SIG-M5 (cell line): ENCODE measurements at regions not wholly inside any gene's neighbourhood (a gene's known extent, or its start where the extent isn't known, plus 50 kb on each side); places are given as distances from the start of the nearest gene placed in this dataset.
"Not testable (repeated sequence)": the region's sequence is repeated elsewhere in the genome, so short reads cannot be mapped to it uniquely, and the experiment has no call there.

Experiments
- DNase-seq: peaks from one replicate; lab custom pipeline; 2025; lab: John Stamatoyannopoulos, UW

DNA sequence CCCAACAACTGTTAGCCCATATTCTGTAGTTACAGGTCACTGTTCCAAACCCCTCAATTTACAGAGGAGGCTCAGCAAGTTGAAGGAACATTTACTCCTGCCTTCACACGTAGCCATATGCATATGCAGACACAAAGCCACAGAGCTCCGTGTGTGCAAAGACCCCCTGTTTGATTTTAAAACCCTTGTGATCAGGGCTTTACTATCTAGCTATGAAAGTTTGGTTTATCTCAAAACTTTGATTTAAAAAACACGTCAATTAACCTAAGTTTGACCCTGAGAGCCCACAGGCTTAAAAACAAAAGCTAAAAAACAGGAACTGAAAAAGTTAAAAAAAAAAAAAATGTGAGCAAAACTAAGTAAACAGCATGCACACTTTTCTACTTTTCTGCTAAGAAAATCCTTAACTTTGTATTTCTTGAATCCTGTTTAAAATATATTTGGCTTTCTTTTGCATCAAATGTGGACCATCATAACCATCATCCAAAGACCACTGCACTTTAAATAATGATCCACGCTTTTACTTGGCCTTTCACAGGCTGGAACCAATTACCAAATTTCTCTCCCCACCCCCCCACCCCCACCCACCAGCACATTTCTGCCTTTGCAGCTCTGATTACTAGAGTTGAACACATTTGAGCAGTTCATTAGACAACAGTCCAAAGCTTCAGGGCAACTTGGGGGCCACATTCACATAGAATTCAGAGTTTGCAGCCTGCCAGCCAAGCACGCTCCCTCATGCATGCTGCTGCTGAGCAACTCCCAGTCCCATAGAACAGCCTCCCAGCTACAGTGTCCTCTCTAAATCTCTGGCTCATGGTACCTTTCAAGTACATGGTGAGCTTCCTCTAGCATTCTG is 128.8 kb upstream of the MAP3K1 start:
- no peak for DNase-seq

DNA sequence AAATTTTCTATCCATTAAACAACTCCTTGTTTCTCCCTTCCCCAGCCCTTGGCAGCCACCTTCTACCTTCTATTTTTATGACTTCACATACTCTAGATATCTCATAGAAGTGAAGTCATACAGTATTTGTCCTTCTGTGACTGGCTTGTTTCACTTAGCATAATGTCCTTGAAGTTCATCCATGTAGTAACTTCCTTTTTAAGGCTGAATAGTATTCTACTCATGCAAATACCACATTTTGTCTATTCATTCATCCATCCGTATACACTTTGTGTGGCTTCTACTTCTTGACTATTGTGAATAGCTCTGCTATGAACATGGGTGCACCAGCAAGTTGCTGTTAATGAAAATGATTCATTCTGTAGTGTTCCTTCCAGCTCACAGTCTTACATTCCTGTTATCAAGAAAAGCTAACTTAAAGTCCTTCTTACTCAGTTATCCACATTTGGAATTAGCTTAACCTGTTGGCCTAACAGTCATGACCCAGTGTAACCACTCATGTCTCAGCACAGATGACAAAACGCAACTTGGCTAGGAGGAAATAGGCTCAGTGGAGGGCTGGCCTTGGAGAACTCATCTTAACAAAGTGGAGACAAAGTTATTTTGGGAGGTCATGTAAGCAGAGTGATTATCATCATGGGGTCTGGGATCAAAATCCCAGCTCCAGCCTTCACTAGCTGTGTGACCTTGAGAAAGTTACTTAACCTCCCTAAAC is 129.7 kb upstream of the MAP3K1 start:
- DNase-seq, result no peak

GRCh38 chr5:56684159-56684558 is 131.2 kb upstream of the MAP3K1 start:
- no peak for DNase-seq

- DNase-seq, result no peak
These were observed 131.6 kb upstream of the MAP3K1 start for GRCh38 chr5:56683733-56684132.

- DNase-seq, result no peak
These were observed 132.1 kb upstream of the MAP3K1 start for GRCh38 chr5:56683281-56683680.

DNA sequence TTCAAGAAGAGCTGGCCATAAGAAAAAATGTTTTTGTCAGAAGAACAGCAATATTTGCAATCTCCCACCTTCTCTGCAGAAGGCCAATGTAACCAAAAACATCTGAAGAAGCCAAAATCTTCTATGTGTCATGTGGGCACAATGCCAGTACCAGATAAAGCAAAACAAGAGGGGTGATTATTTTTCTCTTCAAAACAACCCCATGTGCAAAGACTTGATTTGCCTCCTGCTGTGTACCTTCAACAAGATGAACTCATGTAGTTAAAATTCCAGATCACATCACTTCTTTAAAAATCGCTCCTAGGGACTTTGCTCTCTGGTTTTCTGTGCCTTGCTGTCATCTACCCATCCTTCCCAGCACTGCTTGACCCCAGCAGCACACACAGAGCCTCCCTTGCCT is 134.0 kb upstream of the MAP3K1 start:
- DNase-seq, result no peak

GRCh38 chr5:56680731-56681130 is 134.6 kb upstream of the MAP3K1 start:
- no peak for DNase-seq

GRCh38 chr5:56677690-56678305 is 137.6 kb upstream of the MAP3K1 start:
- no peak for DNase-seq

DNA sequence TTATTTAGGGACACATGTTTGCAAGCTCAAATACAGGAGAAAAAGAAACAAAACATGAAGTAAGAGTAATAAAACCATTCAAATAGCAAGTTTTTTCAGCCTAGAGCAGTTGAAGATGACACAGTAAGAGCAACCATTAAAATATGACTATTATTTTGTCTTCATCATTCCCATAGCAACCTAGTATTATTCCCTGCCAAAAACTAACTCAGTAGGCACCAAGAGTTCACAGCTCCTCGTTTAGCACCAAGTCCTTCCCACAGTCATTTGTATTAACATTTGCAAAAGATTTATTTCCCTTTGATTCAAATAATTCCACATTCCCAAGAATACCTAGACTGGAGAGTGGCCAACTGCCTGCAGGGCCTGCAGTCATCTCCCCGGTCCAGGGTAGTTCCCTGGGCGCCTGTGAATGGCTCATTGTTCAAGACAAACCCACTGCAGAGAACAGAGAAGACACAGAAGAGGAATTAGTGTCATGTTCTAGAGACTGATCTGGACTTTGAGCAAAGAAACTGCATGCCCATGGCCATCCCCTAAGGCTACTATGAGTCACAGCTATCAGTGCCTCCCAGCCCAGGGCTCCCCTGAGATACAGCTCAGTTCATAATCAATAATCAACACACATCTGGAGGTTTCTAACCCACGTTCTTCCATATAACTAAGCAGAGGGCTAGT is 139.1 kb upstream of the MAP3K1 start:
- no peak for DNase-seq

DNA sequence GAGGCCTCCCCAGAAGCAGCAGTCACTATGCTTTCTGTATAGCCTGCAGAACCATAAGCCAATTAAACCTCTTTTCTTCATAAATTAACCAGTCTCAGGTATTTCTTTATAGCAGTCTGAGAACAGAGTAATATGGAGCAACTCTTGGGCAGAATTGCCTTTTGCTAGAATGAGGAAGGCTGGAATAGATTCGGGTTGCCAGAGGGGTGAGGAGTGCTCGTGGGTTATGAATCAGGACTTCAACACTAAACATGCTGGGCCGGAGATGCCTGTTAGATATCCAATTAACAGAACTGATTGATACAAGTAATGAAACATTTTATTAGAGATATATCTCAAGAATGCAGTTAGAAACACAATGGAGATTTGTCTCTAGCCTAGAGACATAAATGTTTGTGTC is 140.9 kb upstream of the MAP3K1 start:
- no peak for DNase-seq

GRCh38 chr5:56673171-56673570 is 142.2 kb upstream of the MAP3K1 start:
- no peak for DNase-seq

DNA sequence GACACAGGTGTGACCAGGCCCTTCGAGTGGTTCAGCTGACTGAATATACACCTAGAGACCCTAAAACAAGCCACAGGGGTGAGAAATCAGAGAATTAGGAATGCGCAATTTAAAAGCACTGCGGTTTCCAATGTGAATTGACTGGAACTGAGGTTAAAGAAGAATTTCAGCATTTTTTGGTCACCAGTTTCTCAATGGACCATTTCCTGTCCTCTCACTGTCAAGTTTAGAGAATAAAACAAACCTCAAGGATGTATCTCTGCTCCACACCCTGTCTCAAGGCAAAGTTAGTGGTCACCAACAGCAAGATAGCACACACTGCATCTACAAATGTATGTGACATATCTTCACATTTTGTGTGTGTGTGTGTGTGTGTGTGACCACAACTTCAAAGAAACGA is 143.8 kb upstream of the MAP3K1 start:
- DNase-seq, result no peak

- DNase-seq, result no peak
These were observed 144.4 kb upstream of the MAP3K1 start for GRCh38 chr5:56670916-56671315.

DNA sequence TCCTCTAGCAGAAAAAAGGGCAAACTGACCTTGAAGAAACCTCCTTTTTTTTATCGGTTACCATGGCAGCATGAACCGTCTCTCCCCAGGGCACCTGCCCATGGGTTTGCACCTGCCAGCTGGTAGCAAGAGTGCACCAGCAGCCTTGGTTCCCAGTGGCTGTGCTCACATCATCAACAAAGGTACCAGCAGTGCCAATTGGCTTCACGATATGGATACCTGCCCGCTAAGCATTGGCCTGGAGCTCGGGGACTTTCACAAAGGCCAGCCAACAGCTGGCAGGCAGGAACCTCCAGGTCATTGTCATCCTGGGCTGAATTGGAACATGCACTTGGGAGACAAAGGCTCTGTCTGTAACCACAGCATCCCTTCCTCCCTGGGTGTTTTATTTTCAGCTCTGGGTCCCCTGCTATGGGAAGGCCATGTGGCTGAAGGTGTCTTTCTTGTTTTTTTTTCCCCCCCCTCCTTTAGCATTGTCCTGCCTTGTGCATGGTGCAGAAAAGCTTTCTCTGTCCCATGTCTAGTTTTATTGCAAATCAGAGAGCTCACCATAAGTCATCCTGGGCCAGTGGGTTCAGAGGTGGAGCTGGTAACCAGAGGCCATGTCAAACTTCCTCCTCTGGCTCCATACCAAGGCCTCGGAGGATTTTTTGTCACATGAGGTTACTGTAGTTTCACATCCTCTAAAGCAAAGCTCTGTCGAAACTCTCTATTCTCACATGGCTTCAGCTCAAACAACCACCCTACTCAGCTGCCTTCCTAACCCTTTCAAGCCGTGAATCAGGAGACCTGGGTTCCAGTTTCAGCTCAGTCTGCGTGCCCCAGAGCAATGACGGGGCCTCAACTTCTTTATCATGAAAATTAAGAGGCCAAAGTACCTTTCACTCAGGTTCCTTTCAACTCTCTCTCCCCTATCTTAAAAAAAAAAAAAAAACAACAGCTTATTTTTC is 145.5 kb upstream of the MAP3K1 start:
- DNase-seq, result peak; percentile 87

- no peak for DNase-seq
These were observed 146.4 kb upstream of the MAP3K1 start for GRCh38 chr5:56668996-56669395.

DNA sequence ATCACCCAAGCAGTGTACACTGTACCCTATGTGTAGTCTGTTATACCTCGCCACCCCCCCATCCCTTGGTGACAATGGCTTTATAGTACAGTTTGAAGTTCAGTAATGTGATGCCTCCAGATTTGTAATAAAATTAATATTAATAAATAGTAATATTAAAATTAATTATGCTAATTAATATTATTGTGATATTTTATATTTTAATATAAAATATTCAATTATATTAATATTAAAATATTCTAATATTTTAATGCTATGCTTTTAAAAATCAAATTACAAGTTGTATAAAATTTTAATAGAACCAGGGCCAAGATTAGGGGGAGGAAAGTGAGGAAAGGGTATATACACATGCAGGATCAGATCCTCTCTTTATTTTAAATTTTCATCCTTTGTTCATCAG is 147.7 kb upstream of the MAP3K1 start:
- DNase-seq, result no peak

DNA sequence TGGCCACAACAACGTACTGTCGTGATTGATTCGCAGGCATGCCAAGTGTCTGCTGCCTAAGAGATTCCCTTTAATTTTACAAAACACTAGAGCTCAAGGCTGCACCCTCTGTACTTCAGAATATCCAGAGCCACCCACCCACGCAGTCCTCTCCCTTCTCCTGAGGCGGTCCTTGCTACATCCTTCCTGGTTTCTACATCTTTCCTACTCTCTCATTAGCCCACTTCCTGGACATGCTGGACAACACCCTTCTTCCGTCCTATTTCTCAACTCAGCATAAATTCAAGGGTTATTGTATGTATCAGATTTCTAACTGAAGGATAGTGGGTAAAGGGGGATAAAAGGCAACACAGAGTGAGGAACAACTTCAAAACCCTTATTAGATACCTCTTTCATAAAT is 148.4 kb upstream of the MAP3K1 start:
- no peak for DNase-seq

- DNase-seq, result not testable (repeated sequence)
These were observed 150.2 kb upstream of the MAP3K1 start for GRCh38 chr5:56665117-56665516.

GRCh38 chr5:56664025-56664424 is 151.3 kb upstream of the MAP3K1 start:
- no peak for DNase-seq

GRCh38 chr5:56663523-56663922 is 151.8 kb upstream of the MAP3K1 start:
- no peak for DNase-seq

- no peak for DNase-seq
These were observed 152.5 kb upstream of the MAP3K1 start for GRCh38 chr5:56662893-56663292.
